NCI-H226 (cell line): ENCODE measurements at regions not wholly inside any gene's neighbourhood (a gene's known extent, or its start where the extent isn't known, plus 50 kb on each side); places are given as distances from the start of the nearest gene placed in this dataset.

Experiments
- DNase-seq: peaks from one replicate; pipeline ENCODE4 v3.0.0-alpha.2; 2015

GRCh38 chr1:192713921-192714320, 78.0 kb downstream of the RGS13 start:
- no peak for DNase-seq

GRCh38 chr1:192724670-192725069, 84.2 kb upstream of the RGS2 start:
- no peak for DNase-seq

GRCh38 chr1:192726820-192727504, 81.9 kb upstream of the RGS2 start:
- DNase-seq = no peak

GRCh38 chr1:192729500-192729899, 79.3 kb upstream of the RGS2 start:
- no peak for DNase-seq

GRCh38 chr1:192730198-192730597, 78.6 kb upstream of the RGS2 start:
- no peak for DNase-seq

GRCh38 chr1:192732787-192733186, 76.1 kb upstream of the RGS2 start:
- DNase-seq = no peak

GRCh38 chr1:192735298-192735915, 73.4 kb upstream of the RGS2 start:
- no peak for DNase-seq

- no peak for DNase-seq
Observed at GRCh38 chr1:192737306-192737705, 71.5 kb upstream of the RGS2 start.

GRCh38 chr1:192739476-192740184, 69.2 kb upstream of the RGS2 start:
- DNase-seq = no peak

- DNase-seq = no peak
Observed at GRCh38 chr1:192740214-192740613, 68.6 kb upstream of the RGS2 start.

GRCh38 chr1:192741095-192741494, 67.7 kb upstream of the RGS2 start:
- DNase-seq = no peak

GRCh38 chr1:192747301-192747700, 61.5 kb upstream of the RGS2 start:
- peak; percentile 85 for DNase-seq

GRCh38 chr1:192747943-192748342, 60.9 kb upstream of the RGS2 start:
- peak; percentile 85 for DNase-seq

GRCh38 chr1:192749349-192749748, 59.5 kb upstream of the RGS2 start:
- no peak for DNase-seq

- no peak for DNase-seq
Observed at GRCh38 chr1:192751260-192751659, 57.6 kb upstream of the RGS2 start.

GRCh38 chr1:192756314-192756713, 52.5 kb upstream of the RGS2 start:
- no peak for DNase-seq

- DNase-seq = no peak
Observed at GRCh38 chr1:192756847-192757246, 52.0 kb upstream of the RGS2 start.

- DNase-seq = no peak
Observed at GRCh38 chr1:192758492-192758891, 50.3 kb upstream of the RGS2 start.
